Loucy (cell line): ENCODE measurements at regions not wholly inside any gene's neighbourhood (a gene's known extent, or its start where the extent isn't known, plus 50 kb on each side); places are given as distances from the start of the nearest gene placed in this dataset.

ENCODE experiments used
- EZH2phosphoT487 ChIP-seq: fragments of 200-600 bp; IDR thresholded peaks from 2 replicates; pipeline ENCODE4 v1.6.1; 2018; ENCODE audit warnings: antibody characterized with exemption, mild to moderate bottlenecking, moderate library complexity, borderline replicate concordance
- TF ChIP-seq, protein P1 (sequence below): fragments of 200-600 bp; sonication (generic); conservative IDR thresholded peaks from 2 replicates; pipeline ENCODE4 v1.5.1; 2014; ENCODE audit warnings: mild to moderate bottlenecking, antibody characterized with exemption, low read length

DNA sequence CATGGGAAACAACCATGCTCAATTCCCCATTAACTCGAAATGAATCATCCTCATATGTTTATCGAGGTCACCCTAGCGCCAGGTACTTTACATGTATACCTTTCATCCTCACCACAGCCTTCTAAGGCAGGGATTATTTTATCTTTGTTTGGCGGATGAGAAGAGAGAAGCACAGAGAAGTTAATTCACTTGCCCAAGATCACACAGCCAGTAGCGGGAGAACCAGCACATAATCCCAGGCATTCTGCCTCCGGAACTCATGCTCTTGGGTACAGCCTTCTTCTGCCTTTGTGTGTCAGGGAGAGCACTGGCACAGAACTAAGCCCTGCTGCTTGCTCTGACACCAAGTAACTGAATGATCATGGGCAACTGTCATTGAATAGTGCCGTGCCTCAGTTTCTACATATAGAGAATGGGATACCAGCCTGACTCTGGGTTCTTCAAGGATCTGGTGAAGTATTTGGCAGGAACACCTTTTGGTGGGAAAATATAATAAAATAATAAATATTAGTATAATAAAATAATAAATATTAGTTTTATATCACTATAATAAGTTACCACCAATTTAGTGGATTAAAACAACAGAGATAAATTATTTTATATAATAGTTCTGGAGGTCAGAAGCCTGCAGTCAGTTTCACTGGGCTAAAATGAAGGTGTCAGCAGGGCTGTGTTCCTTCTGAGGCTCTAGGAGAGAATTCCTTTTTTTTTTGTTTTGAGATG is 220.9 kb downstream of the AACS start:
- TF ChIP-seq, protein P1, sequence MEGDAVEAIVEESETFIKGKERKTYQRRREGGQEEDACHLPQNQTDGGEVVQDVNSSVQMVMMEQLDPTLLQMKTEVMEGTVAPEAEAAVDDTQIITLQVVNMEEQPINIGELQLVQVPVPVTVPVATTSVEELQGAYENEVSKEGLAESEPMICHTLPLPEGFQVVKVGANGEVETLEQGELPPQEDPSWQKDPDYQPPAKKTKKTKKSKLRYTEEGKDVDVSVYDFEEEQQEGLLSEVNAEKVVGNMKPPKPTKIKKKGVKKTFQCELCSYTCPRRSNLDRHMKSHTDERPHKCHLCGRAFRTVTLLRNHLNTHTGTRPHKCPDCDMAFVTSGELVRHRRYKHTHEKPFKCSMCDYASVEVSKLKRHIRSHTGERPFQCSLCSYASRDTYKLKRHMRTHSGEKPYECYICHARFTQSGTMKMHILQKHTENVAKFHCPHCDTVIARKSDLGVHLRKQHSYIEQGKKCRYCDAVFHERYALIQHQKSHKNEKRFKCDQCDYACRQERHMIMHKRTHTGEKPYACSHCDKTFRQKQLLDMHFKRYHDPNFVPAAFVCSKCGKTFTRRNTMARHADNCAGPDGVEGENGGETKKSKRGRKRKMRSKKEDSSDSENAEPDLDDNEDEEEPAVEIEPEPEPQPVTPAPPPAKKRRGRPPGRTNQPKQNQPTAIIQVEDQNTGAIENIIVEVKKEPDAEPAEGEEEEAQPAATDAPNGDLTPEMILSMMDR = no peak
- TF ChIP-seq EZH2phosphoT487 = no peak
